Glutamatergic neuron (in vitro differentiated cells): ENCODE measurements at regions not wholly inside any gene's neighbourhood (a gene's known extent, or its start where the extent isn't known, plus 50 kb on each side); places are given as distances from the start of the nearest gene placed in this dataset.

Source experiments
- DNase-seq: peaks from one replicate; pipeline ENCODE4 v3.0.0; 2022
- H3K27ac Mint-ChIP-seq: one replicate; pipeline ENCODE4 v1.8.0; 2020; ENCODE audit warnings: mild to moderate bottlenecking, mixed read lengths, inconsistent platforms; ENCODE audit not compliant: unreplicated experiment
- H3K27me3 Mint-ChIP-seq: one replicate; pipeline ENCODE4 v1.8.0; 2020; ENCODE audit warnings: mild to moderate bottlenecking, moderate library complexity, mixed read lengths, inconsistent platforms; ENCODE audit not compliant: unreplicated experiment
- H3K36me3 Mint-ChIP-seq: one replicate; pipeline ENCODE4 v1.8.0; 2020; ENCODE audit warnings: mild to moderate bottlenecking, mixed read lengths, inconsistent platforms; ENCODE audit not compliant: unreplicated experiment
- H3K4me1 Mint-ChIP-seq: one replicate; pipeline ENCODE4 v1.8.0; 2020; ENCODE audit warnings: mild to moderate bottlenecking, low read depth, mixed read lengths, inconsistent platforms; ENCODE audit not compliant: unreplicated experiment
- H3K4me3 Mint-ChIP-seq: one replicate; pipeline ENCODE4 v1.8.0; 2020; ENCODE audit warnings: mild to moderate bottlenecking, mixed read lengths, inconsistent platforms; ENCODE audit not compliant: unreplicated experiment
- H3K9me3 Mint-ChIP-seq: one replicate; pipeline ENCODE4 v1.8.0; 2020; ENCODE audit warnings: mild to moderate bottlenecking, moderate library complexity, mixed read lengths, inconsistent platforms; ENCODE audit not compliant: unreplicated experiment
- TF ChIP-seq, protein P1 (sequence below): fragments of 200-600 bp; sonication (generic); IDR thresholded peaks from one replicate; pipeline ENCODE4 v1.5.0; 2021; ENCODE audit not compliant: partially characterized antibody, unreplicated experiment

DNA sequence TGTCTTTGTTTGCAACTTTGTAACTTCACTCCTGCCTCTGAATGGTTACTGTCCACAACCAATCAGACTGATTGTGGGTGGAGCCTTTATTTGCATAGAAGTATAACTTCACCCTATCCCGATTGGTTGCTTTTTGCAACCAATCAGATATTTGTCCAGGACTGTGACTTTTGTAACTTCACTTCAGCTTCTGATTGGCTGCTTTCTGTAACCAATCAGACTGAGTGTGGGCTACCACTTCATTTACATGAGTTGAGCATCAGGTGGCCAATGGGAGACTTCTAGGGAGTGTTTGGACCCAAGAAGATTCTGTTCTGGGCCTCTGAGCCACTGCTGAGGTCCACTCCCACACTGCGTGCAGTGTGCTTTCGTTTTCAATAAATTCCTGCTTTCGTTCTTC, 1810.7 kb upstream of the CDH6 start:
- TF ChIP-seq, protein P1, sequence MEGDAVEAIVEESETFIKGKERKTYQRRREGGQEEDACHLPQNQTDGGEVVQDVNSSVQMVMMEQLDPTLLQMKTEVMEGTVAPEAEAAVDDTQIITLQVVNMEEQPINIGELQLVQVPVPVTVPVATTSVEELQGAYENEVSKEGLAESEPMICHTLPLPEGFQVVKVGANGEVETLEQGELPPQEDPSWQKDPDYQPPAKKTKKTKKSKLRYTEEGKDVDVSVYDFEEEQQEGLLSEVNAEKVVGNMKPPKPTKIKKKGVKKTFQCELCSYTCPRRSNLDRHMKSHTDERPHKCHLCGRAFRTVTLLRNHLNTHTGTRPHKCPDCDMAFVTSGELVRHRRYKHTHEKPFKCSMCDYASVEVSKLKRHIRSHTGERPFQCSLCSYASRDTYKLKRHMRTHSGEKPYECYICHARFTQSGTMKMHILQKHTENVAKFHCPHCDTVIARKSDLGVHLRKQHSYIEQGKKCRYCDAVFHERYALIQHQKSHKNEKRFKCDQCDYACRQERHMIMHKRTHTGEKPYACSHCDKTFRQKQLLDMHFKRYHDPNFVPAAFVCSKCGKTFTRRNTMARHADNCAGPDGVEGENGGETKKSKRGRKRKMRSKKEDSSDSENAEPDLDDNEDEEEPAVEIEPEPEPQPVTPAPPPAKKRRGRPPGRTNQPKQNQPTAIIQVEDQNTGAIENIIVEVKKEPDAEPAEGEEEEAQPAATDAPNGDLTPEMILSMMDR: no peak
- H3K4me1 Mint-ChIP-seq: peaks cover 3% of the 10 kb centered on the region
- no peak for DNase-seq
- H3K9me3 Mint-ChIP-seq: no peaks in the 10 kb centered on the region
- no peak overlapping the region for H3K4me3 Mint-ChIP-seq
- H3K36me3 Mint-ChIP-seq: no peaks in the 10 kb centered on the region
- H3K27ac Mint-ChIP-seq: no peak overlapping the region
- no peaks in the 10 kb centered on the region for H3K27me3 Mint-ChIP-seq

DNA sequence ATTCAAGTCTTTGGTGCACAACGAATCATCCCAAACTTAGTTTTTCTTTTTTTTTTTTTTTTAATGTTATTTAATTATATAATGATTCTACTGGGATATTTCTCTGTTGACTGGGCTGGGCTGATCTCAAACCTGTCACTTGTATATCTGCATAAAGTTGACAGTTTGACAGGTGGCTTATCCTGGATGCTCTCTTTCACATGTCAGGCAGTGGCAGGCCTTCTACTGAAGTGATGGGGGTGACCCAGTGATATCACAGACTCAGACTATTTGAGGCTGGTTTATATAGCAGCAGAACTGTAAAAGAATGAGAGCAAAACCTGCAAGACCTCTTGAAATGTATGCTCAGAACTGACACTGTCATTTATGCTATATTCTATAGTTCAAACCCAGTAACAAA, 1813.5 kb upstream of the CDH6 start:
- TF ChIP-seq, protein P1: no peak
- Mint-ChIP-seq H3K4me1 (peaks cover 3% of the 10 kb centered on the region), H3K27ac (no peak overlapping the region)

DNA sequence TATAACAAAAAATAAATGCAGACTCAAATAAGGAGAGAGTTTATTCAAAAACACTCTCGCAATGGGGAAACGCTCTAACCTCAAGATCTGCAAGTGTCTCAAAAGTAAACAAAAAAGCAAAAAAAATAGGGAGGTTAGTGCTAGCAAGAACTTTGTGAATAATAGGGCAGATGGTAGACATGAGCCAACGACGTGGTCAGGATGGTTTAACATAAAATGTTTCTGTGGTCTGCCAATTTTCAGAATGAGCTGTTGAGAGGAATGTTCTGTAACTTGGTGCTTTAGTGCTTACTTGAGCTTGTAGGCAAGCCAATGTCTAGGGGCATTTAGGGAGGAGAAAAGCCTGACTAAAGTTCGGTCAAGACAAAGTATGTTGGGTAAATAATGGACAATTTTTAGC, 1813.9 kb upstream of the CDH6 start:
- TF ChIP-seq, protein P1: no peak
- Mint-ChIP-seq H3K9me3 (no peaks in the 10 kb centered on the region), H3K36me3 (no peaks in the 10 kb centered on the region), H3K4me3 (no peak overlapping the region), H3K4me1 (peaks cover 3% of the 10 kb centered on the region), H3K27ac (no peak overlapping the region), H3K27me3 (no peaks in the 10 kb centered on the region)
- no peak for DNase-seq

More for the DNA sequence above, 1813.5 kb upstream of the CDH6 start:
- DNase-seq: no peak
- Mint-ChIP-seq H3K27me3 (no peaks in the 10 kb centered on the region), H3K9me3 (no peaks in the 10 kb centered on the region), H3K4me3 (no peak overlapping the region), H3K36me3 (no peaks in the 10 kb centered on the region)

DNA sequence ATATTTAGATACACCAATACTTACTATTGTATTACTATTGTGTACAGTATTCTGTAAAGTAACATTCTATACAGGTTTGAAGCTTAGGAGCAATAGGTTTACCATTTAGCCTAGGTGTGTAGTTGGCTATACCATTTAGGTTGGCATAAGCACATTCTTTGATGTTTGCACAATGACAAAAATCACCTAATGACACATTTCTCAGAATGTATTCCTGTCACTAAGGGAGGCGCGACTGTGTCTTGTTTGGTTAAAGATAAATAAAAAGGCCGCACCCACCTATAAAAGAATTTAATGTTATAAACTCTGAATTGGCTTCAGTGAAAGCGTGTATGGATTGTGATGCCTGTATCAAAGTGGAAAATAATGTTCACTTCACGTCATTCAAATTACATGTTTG, 1815.4 kb upstream of the CDH6 start:
- no peaks in the 10 kb centered on the region for H3K36me3 Mint-ChIP-seq
- H3K4me3 Mint-ChIP-seq: no peak overlapping the region
- no peak overlapping the region for H3K27ac Mint-ChIP-seq
- no peaks in the 10 kb centered on the region for H3K27me3 Mint-ChIP-seq
- TF ChIP-seq, protein P1: no peak
- no peak for DNase-seq
- H3K4me1 Mint-ChIP-seq: peaks cover 3% of the 10 kb centered on the region
- H3K9me3 Mint-ChIP-seq: no peaks in the 10 kb centered on the region

GRCh38 chr5:29370248-29370647, 1823.2 kb upstream of the CDH6 start:
- no peak for DNase-seq
- Mint-ChIP-seq H3K9me3 (peaks cover 2% of the 10 kb centered on the region), H3K27me3 (no peaks in the 10 kb centered on the region), H3K27ac (no peak overlapping the region), H3K4me3 (no peak overlapping the region), H3K36me3 (no peaks in the 10 kb centered on the region), H3K4me1 (no peaks in the 10 kb centered on the region)
- TF ChIP-seq, protein P1: no peak
